Transverse colon (tissue), 4 donors: ENCODE measurements at regions not wholly inside any gene's neighbourhood (a gene's known extent, or its start where the extent isn't known, plus 50 kb on each side); places are given as distances from the start of the nearest gene placed in this dataset.

ENCODE experiments used
- POLR2AphosphoS5 ChIP-seq, 3 donors: sonication (generic); formaldehyde crosslinking; IDR thresholded peaks; one replicate each; pipeline ENCODE4 v1.6.1; 2016; ENCODE audit warnings: antibody characterized with exemption in 3 of 3
- TF ChIP-seq, protein P1 (sequence below), 5 experiments: fragments of 200-600 bp in 3 of 5; fragments of 450-650 bp in 2 of 5; sonication (generic) in 3 of 5; IDR thresholded peaks; 1 replicate in 2 of 5; 2 replicates in 3 of 5; pipeline ENCODE4 v1.5.1; 2016 to 2017; ENCODE audit warnings: antibody characterized with exemption in 5 of 5, inconsistent platforms in 3 of 5, mild to moderate bottlenecking in 2 of 5, moderate library complexity in 1 of 5

DNA sequence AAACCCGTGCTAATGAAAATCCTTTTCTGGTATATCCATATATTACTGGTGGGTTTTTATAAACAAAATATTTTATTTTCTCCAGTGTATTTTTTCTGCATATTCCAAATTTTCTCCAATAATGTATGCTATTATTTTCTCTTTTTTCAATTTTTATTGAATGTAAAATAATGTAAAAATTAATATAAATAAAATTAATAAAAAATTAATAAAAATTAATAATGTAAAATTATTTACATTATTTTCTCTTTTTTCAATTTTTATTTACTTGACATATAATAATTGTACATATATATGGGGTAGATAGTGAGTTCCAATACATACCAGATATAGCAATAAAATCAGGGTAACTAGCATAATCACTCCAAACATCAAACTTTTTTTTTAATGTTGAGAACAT is 56.4 kb downstream of the OXSM start:
- TF ChIP-seq, protein P1, sequence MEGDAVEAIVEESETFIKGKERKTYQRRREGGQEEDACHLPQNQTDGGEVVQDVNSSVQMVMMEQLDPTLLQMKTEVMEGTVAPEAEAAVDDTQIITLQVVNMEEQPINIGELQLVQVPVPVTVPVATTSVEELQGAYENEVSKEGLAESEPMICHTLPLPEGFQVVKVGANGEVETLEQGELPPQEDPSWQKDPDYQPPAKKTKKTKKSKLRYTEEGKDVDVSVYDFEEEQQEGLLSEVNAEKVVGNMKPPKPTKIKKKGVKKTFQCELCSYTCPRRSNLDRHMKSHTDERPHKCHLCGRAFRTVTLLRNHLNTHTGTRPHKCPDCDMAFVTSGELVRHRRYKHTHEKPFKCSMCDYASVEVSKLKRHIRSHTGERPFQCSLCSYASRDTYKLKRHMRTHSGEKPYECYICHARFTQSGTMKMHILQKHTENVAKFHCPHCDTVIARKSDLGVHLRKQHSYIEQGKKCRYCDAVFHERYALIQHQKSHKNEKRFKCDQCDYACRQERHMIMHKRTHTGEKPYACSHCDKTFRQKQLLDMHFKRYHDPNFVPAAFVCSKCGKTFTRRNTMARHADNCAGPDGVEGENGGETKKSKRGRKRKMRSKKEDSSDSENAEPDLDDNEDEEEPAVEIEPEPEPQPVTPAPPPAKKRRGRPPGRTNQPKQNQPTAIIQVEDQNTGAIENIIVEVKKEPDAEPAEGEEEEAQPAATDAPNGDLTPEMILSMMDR (IDR thresholded peaks at IDR 0.05) = no peak
- TF ChIP-seq POLR2AphosphoS5 (IDR thresholded peaks at IDR 0.05) = no peak
